ENCODE measurements at regions not wholly inside any gene's neighbourhood (a gene's known extent, or its start where the extent isn't known, plus 50 kb on each side); places are given as distances from the start of the nearest gene placed in this dataset.

DNA sequence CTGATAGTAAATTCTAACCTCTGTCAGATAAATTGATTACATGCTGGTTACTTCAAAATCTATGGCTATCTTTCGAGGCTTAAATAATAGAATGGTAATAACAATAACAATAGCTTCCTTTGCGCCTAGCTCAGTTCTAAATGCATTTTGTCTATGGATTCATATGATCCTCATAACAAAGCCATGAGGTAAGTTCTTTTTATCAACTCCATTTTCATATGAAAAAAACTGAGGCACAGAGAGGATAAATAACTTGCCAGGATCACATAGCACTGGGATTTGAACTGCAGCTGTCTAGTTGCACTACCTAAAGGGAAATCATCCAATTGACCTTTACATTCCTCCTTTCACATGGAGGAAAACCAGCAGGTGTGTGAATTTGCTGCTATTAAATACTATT lies 108.6 kb upstream of the ARX start:
- TF ChIP-seq EZH2 (IDR thresholded peaks at IDR 0.05; ENCODE audit: insufficient read depth, poor library complexity, severe bottlenecking) = no peak
- no peak for TF ChIP-seq EZH2phosphoT487 (IDR thresholded peaks at IDR 0.05; ENCODE audit: insufficient read depth, low read depth)

Measured in GM23248 (cell line).